ENCODE measurements at regions not wholly inside any gene's neighbourhood (a gene's known extent, or its start where the extent isn't known, plus 50 kb on each side); places are given as distances from the start of the nearest gene placed in this dataset.
"Not testable (repeated sequence)": the region's sequence is repeated elsewhere in the genome, so short reads cannot be mapped to it uniquely, and the experiment has no call there.

DNA sequence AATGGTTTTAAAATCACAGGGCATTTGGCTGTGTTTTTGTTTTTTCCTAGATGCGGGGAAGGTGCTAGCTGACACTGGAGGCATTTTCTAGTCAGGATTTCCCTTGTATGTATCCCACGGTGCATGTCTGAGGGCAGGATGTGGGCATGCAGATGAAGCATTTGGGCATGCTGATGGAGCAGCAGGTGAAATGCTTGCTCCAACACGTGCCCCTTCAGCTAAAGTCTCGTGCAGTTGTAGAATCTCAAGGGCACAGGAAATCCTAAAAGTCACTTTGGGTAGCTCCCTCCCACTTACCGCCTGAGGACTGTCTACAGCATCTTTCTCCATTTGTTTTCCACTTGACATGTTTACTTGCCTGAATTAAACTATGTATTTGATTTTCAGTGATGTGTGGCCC, 429.4 kb upstream of the B3GAT1 start:
- no peak for DNase-seq

DNA sequence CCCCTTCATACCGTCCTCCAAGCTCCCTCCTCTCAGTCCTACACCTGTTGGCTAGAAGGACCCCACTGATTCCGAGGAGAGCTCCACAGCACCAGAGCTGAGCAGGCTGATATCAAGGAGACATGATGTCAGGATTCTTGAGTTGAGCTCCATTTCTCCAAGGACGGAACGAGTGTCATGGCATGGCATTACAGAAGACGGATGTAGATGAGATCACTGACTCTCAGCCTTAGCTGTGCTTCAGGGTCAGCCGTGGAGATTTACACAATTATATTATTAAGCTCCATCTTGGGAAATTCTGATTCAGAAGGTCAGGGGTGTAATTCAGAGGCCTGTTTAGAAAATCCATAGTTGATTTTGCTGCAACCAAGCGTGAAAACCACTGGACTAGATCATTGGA, 428.9 kb upstream of the B3GAT1 start:
- no peak for DNase-seq

DNA sequence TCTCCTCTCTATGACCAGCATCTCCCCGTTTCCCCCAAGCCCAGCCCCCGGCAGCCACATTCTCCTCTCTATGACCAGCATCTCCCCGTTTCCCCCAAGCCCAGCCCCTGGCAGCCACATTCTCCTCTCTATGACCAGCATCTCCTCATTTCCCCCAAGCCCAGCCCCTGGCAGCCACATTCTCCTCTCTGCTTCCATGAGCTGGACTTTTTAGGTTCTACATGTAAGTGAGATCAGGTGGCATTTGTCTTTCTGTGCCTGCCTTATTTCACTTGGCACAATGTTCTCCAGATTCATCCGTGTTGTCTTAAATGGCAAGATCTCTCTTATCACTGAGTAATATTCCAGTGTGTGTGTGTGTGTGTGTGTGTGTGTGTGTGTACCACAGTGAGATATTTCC, 428.1 kb upstream of the B3GAT1 start:
- not testable (repeated sequence) for DNase-seq

DNA sequence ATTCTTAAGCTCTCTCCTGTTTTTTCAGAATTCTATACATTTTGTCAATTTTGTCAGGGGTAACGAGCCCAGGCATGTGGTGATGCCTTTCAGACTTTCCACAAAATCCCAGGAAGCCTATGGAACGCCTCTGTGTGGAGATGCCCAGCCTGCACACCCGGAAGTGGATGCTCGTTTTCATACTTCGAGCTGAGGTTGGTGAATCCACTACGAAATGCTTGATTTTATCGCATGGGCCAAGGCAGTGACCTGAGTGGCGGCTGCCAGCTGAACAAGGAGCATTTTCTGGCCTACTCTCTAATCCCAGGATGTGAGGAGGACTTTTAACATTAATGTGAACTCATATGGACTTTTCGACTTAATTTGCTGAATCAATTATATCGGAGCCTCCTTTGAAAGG, 426.7 kb upstream of the B3GAT1 start:
- DNase-seq: no peak

DNA sequence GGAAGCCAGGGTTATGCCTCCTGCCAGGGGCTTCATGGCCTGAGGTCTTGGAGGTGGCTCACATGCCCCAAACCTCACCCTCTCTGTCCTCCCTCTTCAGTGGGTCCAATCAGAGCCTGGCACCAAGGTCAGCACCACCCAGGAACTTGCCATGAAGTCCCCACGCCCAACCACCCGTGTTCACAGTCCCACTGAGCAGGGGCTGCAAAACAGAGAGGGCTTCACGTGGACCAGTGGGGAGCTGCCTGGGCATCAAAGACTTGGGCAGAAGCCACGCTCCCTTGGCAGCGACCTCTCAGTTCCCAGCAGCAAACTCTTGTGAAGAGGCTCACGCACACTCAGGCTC, 425.8 kb upstream of the B3GAT1 start:
- DNase-seq: no peak

DNA sequence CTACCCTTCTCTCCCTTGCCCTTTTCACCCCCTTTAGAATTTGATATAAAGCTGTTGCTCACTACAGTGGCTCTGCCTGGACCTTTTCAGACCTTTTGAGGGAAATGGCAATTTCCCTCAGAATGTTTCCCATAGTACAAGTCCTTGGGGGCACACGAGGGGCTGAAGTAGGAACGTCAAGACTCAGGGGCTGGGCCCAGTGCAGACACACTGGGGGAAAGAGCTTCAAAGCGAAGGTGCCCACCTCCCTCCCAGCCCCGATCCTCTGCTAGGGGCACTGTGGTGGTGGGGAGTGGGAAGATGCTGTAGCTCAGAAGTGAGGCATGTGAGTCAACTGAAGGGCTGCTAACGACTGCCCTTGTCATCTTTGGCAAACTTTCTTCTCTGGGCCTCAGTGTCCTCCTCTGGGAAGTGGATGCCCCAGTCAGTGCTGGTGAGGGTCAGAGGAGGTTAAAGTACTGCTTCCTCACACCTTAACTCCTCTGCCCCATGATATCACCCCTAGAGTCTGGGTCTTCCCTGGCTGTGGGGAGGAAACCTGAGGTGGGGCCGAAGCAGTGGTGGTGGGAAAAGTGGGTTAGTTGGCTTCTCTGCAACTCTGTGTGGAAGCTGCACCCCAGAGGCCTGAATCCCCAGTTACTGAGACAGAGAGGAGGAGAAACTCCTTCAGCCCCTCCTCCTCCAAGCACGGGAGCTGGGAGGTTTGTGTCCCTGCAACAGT, 425.3 kb upstream of the B3GAT1 start:
- DNase-seq: no peak

DNA sequence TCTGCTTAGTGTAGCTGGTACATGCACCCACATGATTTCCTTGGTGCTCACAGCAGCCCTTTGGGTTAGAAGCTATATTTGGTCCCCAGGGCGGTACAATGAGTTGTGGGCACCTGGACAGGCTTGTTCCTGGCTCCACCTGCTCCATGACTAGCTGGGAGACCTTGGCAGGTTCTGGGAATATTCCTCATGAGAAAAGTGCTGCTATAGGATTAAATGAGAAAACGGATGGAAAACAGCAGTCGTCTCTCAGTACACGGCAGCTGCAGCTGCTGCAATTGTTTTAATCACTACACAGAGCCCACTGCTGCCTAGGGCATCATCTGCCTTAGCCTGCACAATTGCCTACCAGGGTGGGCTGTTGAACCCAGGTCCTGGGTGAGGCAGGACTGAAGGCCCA, 424.5 kb upstream of the B3GAT1 start:
- DNase-seq: no peak

DNA sequence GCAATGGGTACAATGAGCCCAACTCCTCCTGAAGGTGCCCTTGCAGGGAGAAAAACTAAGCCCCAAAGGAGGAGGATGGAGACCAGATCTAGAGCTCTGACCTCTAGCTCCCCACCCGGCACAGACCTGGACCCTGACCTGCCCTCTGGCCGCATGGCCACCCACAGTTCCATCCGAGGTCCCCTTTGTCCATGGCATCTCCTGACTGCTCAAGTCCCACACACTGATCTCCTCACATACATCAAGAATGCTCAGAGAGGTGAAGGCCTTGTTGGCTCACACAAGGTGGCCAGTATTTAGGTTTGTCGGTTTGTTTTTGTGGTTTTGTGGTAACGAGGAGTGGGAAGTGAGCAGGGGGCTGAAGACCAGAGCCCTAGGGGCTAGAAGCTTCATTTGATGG, 423.5 kb upstream of the B3GAT1 start:
- DNase-seq: no peak

DNA sequence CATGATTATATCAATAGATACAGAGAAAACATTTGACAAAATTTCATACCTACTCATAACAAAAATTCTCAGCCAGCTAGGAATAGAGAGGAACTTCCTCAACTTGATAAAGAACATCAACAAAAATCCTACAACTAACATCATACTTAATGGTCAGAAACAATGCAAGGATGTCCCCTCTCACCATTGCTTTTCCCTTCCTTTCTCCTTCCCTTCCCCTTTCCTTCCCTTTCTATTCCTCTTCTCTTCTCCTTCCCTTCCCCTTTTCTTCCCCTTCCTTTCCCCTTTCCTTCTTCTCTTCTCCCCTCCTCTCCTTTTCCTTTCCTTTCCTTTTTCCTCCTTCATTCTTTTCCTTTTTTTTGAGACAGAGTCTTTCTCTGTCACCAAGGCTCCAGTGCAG, 418.3 kb upstream of the B3GAT1 start:
- no peak for DNase-seq

DNA sequence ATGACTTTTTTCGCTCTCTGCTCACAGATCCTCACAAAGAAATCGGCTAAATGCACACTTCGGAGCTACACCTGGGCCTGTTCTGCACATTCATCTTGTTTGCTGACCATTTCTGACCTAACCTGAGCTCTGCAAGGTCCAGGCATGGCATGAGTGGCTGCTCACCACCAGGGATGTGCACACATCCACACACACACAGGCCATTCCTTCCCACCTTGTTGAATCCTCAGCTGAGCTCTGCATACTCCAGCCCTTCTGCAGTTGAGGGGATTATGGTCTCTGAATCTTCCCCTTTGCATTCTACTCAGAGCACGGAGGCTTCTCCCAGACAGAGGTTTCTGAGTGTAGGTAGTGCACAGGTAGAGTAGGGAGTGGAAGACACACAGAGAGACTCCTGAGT, 411.9 kb upstream of the B3GAT1 start:
- DNase-seq: no peak

DNA sequence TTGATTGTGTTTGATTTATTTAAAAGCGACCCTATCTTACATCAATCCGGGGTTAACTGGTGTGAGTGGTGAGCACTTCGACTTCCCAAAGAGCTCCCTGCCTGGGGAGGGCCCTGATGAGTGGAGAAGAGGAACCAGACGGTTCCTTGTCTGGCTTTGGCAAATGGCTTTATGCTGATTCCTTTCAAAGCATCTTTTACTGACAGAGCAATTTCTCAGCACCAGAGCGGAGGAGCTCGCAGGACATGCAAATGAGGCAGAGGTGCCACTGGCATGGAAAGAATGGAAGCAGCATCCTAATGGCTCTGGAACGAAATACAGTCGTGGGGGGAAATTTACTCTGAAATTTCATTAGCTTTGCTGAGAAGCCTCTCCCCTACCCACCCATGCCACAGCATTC, 410.9 kb upstream of the B3GAT1 start:
- no peak for DNase-seq

DNA sequence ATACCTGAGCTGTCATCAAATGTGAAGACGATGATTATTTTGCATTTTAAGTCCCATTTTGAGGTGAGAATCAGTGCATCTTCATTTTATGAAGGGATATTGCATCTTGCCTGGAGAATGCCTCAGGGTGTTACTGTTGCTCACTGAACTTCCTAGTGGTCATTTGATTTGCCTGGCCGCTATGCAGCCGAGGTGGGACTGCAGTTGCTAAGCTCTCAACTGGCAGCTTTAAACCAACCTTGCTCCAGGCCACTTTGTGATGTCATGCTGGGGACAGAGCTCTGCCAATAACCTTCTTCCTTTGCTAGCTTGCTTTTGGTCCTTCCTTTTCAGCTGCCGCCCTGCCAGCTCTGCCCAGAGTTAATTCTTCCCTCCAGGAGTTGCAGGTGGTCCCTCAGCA, 409.4 kb upstream of the B3GAT1 start:
- no peak for DNase-seq

DNA sequence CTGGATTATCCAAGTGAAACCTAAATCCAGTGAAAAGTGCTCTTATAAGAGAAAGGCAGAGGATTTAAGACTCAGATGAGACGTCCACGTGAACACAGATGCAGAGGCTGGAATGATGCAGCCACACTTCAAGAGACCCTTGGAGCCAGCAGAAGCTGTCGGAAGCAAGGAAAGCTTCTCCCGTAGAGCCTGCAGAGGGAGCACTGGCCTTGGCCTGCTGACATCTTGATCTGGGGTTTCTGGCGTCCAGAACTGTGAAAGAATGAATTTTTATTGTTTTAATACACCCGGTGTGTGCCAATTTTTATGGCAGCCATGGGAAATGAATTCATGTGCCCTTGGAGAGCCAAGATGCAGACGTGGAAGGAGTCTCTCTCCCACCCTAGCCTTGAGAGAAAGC, 407.0 kb upstream of the B3GAT1 start:
- DNase-seq: no peak

DNA sequence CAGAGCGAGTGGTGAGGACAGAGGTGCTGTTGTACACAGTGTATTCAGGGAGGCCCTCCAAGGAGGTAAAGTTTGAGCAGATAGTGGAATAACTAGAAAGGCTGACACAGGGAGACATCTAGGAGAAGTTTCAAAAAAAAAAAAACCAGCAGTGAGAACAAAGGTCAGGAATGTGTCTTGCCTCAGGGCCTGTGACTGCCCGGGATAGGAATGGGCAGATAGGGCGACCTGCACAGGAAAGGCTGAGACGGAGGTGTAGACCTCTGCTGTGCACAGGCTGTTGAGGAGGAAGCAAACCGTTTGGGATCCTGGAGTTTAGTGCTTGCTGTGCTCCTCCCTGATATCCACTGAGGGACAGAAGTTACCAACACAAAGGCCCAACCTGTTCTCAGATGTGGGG, 406.5 kb upstream of the B3GAT1 start:
- DNase-seq: no peak

DNA sequence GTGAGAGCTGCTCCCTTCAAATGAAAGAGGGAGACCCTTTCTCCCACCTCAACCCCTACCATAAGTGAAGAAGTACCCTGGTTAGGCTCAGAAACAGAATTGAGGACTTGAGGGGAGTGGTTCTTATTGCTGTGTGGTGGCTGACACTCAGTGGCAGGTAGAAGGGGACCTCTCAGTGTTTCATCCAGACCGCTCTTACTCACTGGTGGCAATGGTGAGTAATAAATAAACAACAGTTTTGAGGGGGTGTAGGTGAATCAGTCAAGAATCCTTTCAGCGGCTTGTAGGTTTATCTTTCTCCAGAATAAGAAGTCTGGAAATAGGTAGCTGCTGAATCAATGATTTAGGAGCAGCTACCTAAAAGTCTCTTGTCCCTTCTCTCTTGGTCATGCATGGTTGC, 403.4 kb upstream of the B3GAT1 start:
- no peak for DNase-seq

DNA sequence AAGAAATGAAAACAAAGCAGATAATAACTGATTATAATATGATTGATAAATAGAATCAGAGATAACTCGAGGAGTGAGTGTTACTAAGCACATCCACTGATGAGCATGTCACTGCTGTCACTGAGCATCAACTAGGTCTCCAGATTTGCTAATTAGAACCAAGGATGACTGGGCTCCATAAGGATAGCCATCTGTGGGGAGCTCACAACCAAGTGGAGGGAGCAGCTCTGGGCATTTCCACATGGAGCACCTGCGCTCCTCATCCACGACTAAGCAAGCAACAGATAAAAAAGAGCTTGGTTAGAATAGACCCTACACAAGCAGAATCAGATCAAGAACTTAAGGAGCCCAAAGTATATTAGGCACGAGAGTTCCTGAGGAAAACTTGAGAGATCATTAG, 396.0 kb upstream of the B3GAT1 start:
- no peak for DNase-seq

DNA sequence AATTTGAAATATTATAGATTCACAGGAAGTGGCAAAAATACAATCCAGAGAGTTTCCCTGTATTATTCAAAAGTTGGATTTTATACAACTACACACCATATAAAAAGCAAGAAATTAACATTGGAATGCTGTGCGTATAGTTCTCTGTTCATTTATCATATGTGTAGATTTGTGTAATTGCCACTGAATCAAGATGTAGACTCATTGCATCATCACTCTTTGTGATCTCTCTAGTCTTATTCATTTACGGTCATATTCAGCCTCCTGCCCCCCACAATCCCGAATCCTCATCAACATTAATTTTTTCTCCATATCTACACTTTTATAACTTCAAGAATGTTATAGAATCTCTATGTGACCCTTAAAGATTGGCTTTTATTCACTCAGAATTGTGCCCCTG, 390.6 kb upstream of the B3GAT1 start:
- DNase-seq: no peak

DNA sequence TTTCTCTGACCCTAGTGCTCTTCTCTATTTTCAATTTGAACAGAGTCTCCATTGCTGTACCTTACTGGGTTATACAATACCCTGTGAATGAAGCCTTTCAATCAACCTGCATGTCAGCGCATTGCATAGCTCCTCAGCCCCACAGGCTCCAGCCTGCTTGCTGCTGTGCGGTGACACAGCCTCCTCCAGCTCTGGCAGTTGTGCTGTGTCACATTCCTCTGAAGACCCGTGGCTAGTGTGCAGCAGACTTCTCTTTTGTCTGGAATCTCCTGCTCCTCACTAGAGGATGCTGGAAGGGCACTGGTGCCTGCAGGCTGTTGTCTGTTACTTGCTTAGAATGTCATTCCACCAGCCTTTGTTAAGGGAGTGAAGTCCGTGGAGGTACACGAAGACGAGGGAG, 390.1 kb upstream of the B3GAT1 start:
- DNase-seq: no peak

DNA sequence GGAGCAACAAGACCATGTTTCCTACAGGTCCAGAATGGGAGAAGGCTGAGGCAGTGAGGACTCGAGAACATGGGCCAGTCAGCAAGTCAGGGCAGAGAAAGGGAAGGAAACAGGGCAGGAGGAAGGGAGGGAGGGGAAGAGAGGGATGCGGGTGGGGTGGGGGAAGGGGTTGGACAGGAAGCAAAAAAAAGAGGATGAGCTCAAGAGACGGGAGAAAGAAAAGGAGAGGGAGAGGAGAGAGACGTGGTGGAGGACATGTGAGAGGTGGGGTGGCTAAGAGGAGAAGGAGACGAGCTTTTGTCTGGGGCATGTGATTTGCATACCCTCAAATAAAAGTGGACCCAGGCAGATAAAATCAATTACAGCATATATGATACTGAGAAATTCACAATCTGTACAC, 389.5 kb upstream of the B3GAT1 start:
- no peak for DNase-seq

DNA sequence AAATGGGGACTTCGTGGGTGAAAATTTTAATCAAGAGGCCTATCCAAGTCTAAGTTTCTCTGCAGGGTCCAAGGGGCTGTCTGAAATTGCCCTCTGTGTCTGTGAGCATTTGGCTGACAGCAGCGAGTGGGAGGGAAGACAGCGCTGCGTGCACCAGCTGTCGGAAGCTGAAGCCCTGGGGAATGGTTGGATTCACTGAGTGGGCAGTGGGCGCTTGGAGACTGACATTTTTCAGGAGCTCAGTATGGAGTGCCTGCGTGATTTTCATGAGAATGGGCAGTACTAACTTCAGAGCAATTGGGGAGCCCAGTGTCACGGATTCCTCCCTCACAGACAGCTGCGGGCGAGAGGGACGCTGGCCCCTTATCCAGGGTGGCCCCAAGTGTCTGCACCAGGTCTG, 388.8 kb upstream of the B3GAT1 start:
- DNase-seq: no peak

DNA sequence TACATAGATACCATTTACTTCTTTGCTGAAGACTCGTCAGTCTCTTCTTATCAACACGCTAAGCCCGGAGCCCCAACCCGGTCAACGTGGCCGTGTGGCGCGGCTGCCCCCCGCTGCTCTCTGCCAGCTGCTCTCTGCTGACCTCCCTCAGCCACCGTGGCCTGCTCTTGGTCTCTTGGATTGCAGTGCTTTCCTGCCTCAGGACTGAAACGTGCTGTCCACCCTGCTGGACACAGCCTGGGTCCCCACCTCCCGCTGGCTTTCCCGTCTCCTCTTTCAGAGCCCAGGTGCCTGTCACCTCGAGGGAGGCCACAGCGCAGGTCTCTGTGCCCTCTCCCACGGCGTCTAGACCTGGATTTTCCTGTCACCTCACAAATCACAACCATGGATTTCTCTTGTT, 388.1 kb upstream of the B3GAT1 start:
- no peak for DNase-seq

DNA sequence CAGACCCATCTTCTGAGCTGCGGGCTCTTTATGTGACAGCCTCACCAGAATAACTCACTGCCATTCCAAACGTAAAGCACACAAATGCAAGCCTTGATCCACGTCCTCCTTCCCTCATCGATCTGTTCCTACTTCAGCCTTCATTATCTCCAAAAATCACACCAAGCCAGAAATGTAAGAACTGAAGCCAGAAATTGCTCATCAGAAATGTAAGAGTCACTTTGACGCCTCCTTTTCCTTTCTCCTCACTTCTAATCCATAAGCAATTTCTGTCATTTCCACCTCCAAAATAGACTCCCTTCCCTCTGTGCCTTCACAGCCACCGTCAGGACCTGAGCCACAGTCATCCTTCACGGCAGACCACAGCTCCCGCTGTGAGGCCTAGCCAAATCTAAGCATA, 387.3 kb upstream of the B3GAT1 start:
- no peak for DNase-seq

DNA sequence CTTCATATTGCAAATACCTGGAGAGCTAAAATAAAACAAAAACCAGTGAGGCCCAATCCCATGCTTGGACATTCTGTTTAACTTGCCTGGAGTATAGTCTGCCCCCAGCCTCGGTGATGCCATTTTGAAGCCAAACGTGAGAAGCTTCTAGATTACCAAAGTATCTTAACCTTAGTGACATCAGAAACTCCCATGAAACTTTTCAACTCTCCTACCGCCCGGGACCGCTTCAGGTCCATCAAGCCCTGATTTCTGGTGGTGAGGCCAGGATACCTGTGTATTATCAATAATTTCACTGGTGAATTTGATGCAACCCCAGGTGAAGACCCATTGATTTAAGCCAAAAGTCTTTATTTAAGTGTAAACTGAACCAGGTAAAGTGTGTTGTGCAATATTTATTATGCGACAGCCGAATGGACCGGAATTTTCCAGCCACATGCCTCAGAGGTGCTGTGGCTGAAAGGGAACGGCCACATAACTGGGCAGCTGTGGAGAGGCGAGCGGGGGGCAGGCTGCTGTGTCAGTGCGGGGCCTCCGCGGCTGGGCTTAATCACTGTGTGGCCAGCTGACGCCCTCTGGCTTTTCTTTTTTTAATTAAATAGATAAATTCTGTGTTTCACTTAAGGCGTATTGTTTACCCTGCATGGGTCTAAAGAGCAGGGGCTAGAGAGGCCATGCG, 385.5 kb upstream of the B3GAT1 start:
- DNase-seq: no peak

DNA sequence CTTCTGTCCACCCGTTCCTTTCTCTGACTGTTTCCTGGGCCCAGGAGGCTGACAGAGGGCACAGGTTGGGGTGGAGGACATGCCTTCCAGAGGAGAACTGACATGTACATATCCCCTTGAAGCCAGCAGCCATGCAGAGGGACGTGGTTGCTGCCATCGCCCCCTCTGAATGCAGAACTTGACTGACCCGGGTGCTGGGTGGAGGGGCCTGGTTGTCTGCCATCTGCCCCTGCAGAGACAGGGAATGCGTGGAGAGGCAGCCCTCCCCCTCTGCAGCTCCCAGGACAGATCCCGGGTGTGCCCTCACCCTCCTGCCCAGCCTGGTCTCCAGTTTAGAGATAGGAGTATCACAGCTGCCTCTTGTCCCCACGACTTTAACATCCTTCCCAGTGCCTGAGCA, 383.0 kb upstream of the B3GAT1 start:
- DNase-seq: no peak

DNA sequence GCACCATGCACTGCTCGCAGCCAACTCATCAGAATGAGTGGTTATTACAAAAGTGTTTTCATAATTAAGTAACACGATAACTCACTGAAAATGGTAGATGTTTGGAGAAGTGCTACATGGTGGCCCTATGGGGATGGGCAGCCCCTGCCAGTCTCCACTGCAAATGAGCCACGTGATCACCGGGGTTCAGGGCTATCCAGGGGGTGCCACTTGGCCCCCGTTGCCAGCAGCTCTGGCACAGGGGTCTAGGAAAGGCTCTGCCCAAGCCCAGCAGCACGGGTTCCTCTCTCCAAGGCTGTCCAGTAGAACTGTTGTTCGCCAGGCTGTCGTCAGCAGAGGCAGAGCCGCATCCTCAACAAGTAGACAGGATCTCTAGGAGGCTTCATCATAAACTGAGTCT, 382.1 kb upstream of the B3GAT1 start:
- no peak for DNase-seq
